ENCODE measurements at regions not wholly inside any gene's neighbourhood (a gene's known extent, or its start where the extent isn't known, plus 50 kb on each side); places are given as distances from the start of the nearest gene placed in this dataset.
"Not testable (repeated sequence)": the region's sequence is repeated elsewhere in the genome, so short reads cannot be mapped to it uniquely, and the experiment has no call there.

DNA sequence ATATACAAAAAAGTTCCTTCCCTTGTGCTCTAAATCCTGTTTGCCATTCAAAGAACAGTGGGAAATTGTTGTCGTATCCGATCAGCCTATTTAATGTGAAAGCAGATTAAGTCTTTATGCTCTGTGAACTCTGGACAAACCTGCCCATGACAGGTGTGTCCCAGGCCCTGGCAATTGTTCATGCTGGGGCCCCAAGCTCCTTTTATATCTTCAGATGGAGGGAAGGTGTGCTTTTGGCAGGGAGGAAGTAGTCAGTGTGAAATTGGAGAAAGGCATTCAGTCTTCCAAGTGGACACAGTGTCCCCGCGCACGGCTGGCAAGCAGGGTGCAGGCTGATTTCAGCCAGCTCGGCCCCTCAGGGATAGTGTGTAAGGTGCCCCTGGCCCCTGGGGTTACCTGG, 135.1 kb upstream of the F3 start:
- DNase-seq (ENCODE audit: low read depth in 4 of 4, low spot score in 2 of 4) = peak in 2 of 4 donors; percentile 10 to 24

- no peak for DNase-seq (ENCODE audit: low read depth in 4 of 4, low spot score in 2 of 4)
Measured at GRCh38 chr1:94675373-94675772, 133.8 kb upstream of the F3 start.

GRCh38 chr1:94674876-94675275, 133.3 kb upstream of the F3 start:
- no peak for DNase-seq (ENCODE audit: low read depth in 4 of 4, low spot score in 2 of 4)

GRCh38 chr1:94672934-94673333, 131.4 kb upstream of the F3 start:
- DNase-seq (ENCODE audit: low read depth in 4 of 4, low spot score in 2 of 4) = no peak

DNA sequence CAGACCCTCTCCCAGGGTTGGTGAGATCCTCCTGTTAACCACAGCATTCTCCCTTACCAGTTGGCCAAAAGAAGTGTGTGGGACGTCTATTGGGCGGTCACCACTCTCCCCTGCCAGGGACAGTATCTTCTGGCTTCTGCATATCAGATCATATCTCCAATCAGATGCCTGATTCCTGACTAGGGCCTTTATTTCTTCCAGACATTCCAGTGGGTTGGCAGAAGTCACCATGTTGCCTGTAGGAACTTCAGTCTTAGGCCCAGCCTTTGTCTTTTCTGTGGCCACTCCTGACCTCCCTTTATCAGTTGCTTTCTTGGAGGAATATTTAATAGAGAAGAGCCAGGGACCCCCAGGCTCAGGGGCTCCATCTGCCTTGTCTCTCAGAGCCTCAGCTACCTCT, 130.4 kb upstream of the F3 start:
- DNase-seq (ENCODE audit: low read depth in 4 of 4, low spot score in 2 of 4) = no peak

DNA sequence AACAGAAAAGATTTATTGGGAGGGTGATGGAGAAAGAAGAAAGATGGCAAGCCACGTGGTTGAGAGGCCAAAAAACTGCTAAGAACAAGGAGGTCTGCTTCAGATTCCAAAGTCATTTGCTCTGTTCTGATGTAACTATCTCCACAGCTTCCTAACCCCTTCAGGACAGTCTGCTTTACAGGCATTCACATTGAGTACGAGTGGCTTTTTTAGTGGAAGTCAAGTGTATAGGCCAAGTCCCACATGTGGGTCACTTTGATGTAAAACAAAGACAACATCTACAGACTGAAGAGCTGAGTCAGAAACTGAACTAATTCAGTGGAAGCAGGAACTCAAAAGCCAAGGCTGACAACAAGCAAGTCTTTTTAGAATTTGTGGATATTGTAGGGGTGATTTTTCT, 128.7 kb upstream of the F3 start:
- no peak for DNase-seq (ENCODE audit: low read depth in 4 of 4, low spot score in 2 of 4)

GRCh38 chr1:94669198-94669597, 127.6 kb upstream of the F3 start:
- DNase-seq (ENCODE audit: low read depth in 4 of 4, low spot score in 2 of 4) = no peak

- no peak for DNase-seq (ENCODE audit: low read depth in 4 of 4, low spot score in 2 of 4)
Measured at GRCh38 chr1:94668528-94668927, 127.0 kb upstream of the F3 start.

DNA sequence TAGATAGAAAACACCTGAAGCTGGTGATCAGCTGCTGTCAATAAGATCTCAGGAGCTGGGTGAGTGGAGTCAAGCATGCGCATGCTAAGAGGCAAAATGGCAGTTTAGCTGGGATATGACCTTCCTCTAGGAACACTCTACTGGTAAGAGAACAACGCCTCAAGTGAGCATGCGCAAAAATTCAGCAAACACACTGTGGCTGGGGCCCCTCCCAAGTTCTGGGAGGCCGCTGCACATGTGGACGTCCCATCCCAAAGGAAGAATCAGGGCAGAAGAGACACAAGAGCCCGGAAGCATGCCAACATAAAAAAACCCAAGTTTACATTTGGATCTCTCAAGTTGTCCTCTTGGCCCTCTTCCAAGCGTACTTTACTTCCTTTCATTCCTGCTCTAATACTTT, 126.3 kb upstream of the F3 start:
- no peak for DNase-seq (ENCODE audit: low read depth in 4 of 4, low spot score in 2 of 4)

DNA sequence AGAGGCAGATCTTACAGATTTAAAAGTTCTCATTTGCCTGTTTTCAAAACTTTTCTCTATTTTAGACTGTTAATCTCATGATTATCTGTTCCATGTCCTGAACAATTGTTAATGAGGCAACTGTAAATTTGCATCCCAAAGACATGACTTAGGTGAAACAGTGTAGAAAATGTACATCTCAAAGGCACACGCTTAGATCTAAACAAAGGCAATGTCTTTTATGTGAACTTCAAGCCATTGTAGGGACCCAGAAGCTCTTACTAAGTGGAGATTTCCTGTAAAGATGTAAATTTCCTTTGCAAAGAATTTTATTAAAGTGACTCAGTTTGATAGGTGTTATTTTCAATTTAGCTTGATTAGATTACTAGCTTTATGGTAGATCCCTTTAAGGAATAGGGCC, 125.2 kb upstream of the F3 start:
- DNase-seq (ENCODE audit: low read depth in 4 of 4, low spot score in 2 of 4) = no peak

DNA sequence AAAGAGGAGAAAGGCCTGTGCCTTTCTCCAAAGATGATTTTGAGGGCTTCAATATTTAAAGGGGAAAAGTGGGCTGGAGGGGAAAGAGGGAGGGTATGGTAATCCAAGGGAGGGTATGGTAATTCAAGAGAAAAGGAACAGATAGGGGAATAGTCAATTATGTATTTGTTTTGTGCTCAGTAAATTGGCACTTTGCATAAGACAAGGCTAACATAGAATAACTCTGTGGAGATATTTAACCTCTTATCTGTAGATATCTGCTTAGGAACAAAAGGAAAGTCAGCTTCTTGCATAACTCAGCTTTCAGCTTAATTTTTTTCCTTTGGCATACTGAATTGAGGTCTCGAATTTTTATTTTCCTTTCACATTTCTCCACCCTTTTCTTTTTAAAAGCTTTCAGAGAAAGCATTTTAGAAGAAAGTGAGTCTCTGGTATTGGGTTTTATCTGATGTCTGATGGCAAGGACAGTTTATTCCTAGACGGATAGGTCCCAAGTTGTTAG, 119.9 kb upstream of the F3 start:
- DNase-seq (ENCODE audit: low read depth in 4 of 4, low spot score in 2 of 4) = no peak

DNA sequence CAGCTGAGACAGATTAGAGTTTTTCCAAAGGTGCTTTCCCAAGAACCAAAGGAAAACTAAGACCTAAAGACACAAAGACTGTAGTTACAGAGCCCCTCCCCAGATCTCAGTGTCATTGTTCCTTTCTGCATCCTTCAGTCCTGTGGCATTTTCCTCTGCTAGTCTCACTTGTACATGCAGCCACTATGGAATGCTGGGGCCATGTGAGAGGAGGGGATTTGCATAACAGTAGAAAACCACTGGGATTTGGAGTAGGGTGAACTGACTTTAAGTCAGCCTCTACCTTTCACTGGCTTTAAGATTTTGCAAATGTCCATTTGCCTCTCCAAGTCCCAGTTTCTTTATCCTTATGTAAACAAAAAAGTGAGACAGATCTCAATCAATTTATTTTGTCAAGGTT, 119.4 kb upstream of the F3 start:
- no peak for DNase-seq (ENCODE audit: low read depth in 4 of 4, low spot score in 2 of 4)

GRCh38 chr1:94660258-94660657, 118.7 kb upstream of the F3 start:
- DNase-seq (ENCODE audit: low read depth in 4 of 4, low spot score in 2 of 4) = no peak

- not testable (repeated sequence) for DNase-seq (ENCODE audit: low read depth in 4 of 4, low spot score in 2 of 4)
Measured at GRCh38 chr1:94659202-94659601, 117.6 kb upstream of the F3 start.

DNA sequence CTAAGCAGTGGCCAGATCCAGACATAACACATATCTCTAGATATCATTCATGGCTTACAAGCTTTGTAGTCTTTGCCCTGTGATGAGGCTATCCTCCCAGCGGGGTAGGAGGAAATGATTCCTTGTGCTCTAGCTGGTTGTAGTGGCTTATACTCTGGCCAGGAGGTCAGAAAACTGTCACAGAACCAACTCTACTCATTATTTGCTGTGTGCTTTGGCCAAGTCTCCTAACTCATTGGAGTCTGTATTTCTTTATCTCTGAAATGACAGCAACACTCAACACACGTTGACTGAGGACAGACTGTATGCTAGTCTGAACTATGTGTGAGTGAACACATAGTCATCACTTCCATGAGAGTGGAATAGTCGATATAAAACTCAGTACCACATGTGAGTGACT, 116.7 kb upstream of the F3 start:
- no peak for DNase-seq (ENCODE audit: low read depth in 4 of 4, low spot score in 2 of 4)

GRCh38 chr1:94657776-94658175, 116.2 kb upstream of the F3 start:
- DNase-seq (ENCODE audit: low read depth in 4 of 4, low spot score in 2 of 4) = not testable (repeated sequence)

DNA sequence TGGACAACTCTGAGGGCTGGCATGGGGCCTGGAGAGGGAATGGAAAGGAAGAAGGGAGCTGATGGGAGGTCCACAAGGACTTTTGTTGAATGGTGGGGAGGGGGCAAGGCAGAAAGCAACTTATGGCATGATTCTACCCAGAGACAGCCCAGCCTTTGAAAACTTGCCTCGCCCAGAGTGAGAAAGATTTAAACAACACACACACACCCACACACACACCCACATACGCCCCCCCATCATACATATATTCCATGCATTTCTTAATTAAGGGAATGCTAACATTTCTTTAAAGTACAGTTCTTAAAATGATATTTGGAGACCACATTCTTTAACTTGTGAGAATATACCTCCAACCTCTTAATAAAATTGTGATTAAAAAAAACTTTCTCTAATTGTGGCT, 115.4 kb upstream of the F3 start:
- DNase-seq (ENCODE audit: low read depth in 4 of 4, low spot score in 2 of 4) = no peak

DNA sequence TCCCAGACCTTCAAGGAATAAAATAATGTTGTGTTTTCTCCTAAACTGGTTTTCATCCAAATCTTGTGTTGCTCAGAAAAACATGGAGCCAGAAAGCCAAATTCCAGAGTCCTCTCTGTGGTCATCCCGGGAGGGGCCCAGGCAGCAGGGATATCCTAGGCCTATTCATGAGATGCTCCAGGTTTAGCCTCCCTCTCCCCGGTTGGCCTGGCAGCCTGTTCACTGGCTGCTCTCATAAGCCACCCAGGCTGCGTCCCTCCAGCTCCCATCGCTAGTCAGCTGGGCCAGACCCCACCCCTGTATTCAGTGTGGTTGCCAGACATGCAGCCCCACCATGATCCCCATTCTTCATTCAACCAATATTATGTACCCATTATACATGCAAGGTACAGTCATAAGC, 113.4 kb upstream of the F3 start:
- no peak for DNase-seq (ENCODE audit: low read depth in 4 of 4, low spot score in 2 of 4)

GRCh38 chr1:94654459-94654858, 112.9 kb upstream of the F3 start:
- DNase-seq (ENCODE audit: low read depth in 4 of 4, low spot score in 2 of 4) = no peak

- DNase-seq (ENCODE audit: low read depth in 4 of 4, low spot score in 2 of 4) = no peak
Measured at GRCh38 chr1:94654031-94654430, 112.5 kb upstream of the F3 start.

- DNase-seq (ENCODE audit: low read depth in 4 of 4, low spot score in 2 of 4) = no peak
Measured at GRCh38 chr1:94653454-94653853, 111.9 kb upstream of the F3 start.

DNA sequence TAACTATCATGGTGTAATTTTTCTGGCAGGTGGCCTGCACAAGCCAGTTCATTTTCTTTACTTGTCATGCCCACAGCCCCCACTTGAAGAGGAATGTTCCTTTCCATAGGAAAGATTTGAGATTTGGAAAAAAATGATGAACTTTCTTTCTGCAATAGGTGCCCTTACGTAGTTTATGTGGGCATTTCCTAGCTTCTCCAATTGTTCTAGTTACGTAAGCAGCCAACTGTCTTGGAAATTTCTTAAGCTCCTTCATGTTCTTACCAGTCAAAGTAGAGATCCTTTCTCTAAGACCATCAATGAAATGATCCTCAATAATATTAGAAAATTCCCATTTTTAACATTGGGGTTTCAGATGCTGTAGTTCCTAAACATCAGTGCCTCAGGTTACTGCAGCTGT, 109.5 kb upstream of the F3 start:
- no peak for DNase-seq (ENCODE audit: low read depth in 4 of 4, low spot score in 2 of 4)

GRCh38 chr1:94650301-94650700, 108.7 kb upstream of the F3 start:
- no peak for DNase-seq (ENCODE audit: low read depth in 4 of 4, low spot score in 2 of 4)

All from left renal cortex interstitium (tissue), 4 donors.